ENCODE measurements at regions not wholly inside any gene's neighbourhood (a gene's known extent, or its start where the extent isn't known, plus 50 kb on each side); places are given as distances from the start of the nearest gene placed in this dataset.
A peak's percentile ranks its signal among the peaks of the same experiment; 100 is the strongest.

DNA sequence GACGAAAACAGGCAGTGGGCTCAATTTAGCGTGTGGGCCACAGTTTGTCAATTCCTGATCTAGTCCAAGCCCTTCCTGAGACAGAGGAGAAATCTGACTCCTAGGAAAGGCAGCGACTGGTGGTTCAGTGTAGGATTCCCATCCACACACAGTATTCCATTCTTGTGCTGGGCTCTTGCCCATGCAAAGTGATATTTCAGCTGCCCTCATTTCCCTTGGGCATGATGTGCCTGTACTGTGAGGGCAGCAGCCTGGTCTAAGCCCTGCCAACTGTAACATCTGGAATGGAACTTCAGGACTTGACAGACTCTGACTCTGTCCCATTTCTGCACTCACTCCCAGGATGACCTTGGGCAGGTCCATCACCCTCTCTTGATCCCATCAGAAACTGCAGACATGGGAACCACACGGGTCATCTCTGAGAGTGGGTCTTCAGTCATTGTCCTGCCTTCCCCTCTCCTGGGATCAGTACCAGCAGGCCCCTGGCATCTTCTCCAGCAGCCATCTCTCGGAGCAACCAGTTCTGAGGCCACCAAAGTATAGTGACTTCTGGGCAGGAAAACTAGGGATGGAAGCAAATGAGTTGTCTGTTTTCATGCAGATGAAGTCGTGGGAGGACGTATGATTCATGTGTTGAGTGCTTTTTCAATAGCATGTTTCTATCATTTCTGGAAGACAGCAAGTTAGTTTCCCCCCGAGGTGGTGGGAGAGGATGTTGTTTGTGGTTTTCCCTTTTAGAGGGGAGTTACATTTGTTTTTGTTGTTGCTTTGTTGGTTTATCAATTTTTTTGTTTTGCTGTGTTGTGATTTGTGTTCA lies 54.2 kb upstream of the BCL2L14 start:
- intact Hi-C loops (cut with DNase I, micrococcal nuclease): loop anchor here in 1 of 2 experiments (1.0 kb wide), 1 partner anchor 9 kb away; no protein-coding TSS in a partner anchor
- POLR2A ChIA-PET: no interaction called here
- peak overlapping the region; percentile 54 for H3K4me3 Mint-ChIP-seq
- peak overlapping the region; percentile 98 for H3K27ac Mint-ChIP-seq
- no peaks in the 10 kb centered on the region for H3K27me3 Mint-ChIP-seq
- DNase-seq (peak; percentile 65), ATAC-seq (peak; percentile 74)
- CTCF ChIA-PET: no interaction called here
- no peaks in the 10 kb centered on the region for H3K36me3 Mint-ChIP-seq (ENCODE audit: low read depth)
- H3K9me3 Mint-ChIP-seq (ENCODE audit: low read depth): no peaks in the 10 kb centered on the region
- peaks cover 69% of the 10 kb centered on the region for H3K4me1 Mint-ChIP-seq

GRCh38 chr12:12017135-12017581 lies 53.6 kb upstream of the BCL2L14 start:
- ChIA-PET CTCF (interaction anchor here (1.0 kb wide), 1 partner anchor 16 kb away, joined by 4 read pairs; no protein-coding TSS in a partner anchor), POLR2A (no interaction called here)
- intact Hi-C loops (cut with DNase I, micrococcal nuclease): no loop called here
- Mint-ChIP-seq H3K27me3 (no peaks in the 10 kb centered on the region), H3K4me1 (peaks cover 69% of the 10 kb centered on the region), H3K36me3 (ENCODE audit: low read depth) (no peaks in the 10 kb centered on the region), H3K4me3 (peak overlapping the region; percentile 54), H3K27ac (peak overlapping the region; percentile 98), H3K9me3 (ENCODE audit: low read depth) (no peaks in the 10 kb centered on the region)
- peak; percentile 76 for ATAC-seq
- peak; percentile 63 for DNase-seq

DNA sequence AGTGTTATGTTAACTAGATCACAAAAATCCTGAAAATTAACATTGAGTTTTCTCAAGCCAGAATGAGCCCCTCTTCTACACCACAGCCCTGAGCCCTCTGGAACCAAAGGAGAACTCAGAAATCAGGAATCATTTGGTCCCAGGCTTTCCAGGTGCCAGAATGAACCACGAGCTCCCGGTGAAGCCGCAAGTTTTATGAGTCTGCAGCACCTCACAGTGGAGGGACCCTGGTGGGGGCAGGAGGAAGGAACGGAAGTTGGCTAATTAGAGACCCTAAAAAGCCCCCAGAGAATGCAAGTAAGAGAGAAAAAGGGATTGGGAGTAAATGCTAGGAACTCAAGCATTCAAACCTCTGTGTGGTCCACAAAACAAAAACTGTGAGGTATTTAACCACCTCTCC lies 52.9 kb upstream of the BCL2L14 start:
- no peaks in the 10 kb centered on the region for H3K27me3 Mint-ChIP-seq
- ChIA-PET CTCF (interaction anchor here (1.0 kb wide), 1 partner anchor 15 kb away, joined by 4 read pairs; no protein-coding TSS in a partner anchor), POLR2A (no interaction called here)
- no peak for DNase-seq
- H3K27ac Mint-ChIP-seq: peak overlapping the region; percentile 98
- H3K4me1 Mint-ChIP-seq: peaks cover 68% of the 10 kb centered on the region
- intact Hi-C loops (cut with DNase I, micrococcal nuclease): no loop called here
- no peaks in the 10 kb centered on the region for H3K9me3 Mint-ChIP-seq (ENCODE audit: low read depth)
- no peaks in the 10 kb centered on the region for H3K36me3 Mint-ChIP-seq (ENCODE audit: low read depth)
- no peak overlapping the region for H3K4me3 Mint-ChIP-seq
- ATAC-seq: no peak

- peak overlapping the region; percentile 98 for H3K27ac Mint-ChIP-seq
- DNase-seq (no peak), ATAC-seq (no peak)
- intact Hi-C loops (cut with DNase I, micrococcal nuclease): no loop called here
- ChIA-PET POLR2A (no interaction called here), CTCF (no interaction called here)
- peaks cover 71% of the 10 kb centered on the region for H3K4me1 Mint-ChIP-seq
- no peaks in the 10 kb centered on the region for H3K9me3 Mint-ChIP-seq (ENCODE audit: low read depth)
- no peaks in the 10 kb centered on the region for H3K27me3 Mint-ChIP-seq
- no peaks in the 10 kb centered on the region for H3K36me3 Mint-ChIP-seq (ENCODE audit: low read depth)
- no peak overlapping the region for H3K4me3 Mint-ChIP-seq
Observed at GRCh38 chr12:12018454-12018853, 52.3 kb upstream of the BCL2L14 start.

GRCh38 chr12:12019881-12020280 lies 50.9 kb upstream of the BCL2L14 start:
- H3K36me3 Mint-ChIP-seq (ENCODE audit: low read depth): no peaks in the 10 kb centered on the region
- H3K4me3 Mint-ChIP-seq: no peak overlapping the region
- no peaks in the 10 kb centered on the region for H3K27me3 Mint-ChIP-seq
- peak overlapping the region; percentile 23 for H3K27ac Mint-ChIP-seq
- ChIA-PET CTCF (no interaction called here), POLR2A (no interaction called here)
- intact Hi-C loops (cut with DNase I, micrococcal nuclease): no loop called here
- DNase-seq (no peak), ATAC-seq (no peak)
- H3K9me3 Mint-ChIP-seq (ENCODE audit: low read depth): no peaks in the 10 kb centered on the region
- H3K4me1 Mint-ChIP-seq: peaks cover 76% of the 10 kb centered on the region

DNA sequence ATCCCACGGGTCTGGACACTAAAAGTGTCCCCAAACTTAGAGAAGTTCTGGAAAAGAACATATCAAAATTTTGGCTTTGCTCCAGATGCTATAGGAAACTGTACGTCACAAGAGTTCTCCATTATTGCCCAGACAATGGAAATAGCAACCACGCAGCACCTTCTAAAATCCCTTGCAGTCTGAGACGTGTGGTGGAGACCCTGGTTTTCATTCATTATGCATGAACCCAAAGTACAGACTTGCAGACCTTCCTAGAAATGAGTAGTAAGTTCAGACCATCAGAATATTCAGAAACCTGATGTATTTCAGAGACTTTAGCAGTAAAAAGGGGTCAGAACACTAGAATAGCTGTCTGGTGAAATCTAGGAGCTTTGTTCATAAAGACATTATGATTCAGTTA lies 50.0 kb upstream of the BCL2L14 start:
- no peak overlapping the region for H3K27ac Mint-ChIP-seq
- ChIA-PET CTCF (interaction anchor here (1.4 kb wide), 1 partner anchor 12 kb away, joined by 3 read pairs; no protein-coding TSS in a partner anchor), POLR2A (interaction anchor here (0.7 kb wide), 1 partner anchor 11 kb away, joined by 4 read pairs; no protein-coding TSS in a partner anchor)
- H3K4me1 Mint-ChIP-seq: peaks cover 76% of the 10 kb centered on the region
- H3K9me3 Mint-ChIP-seq (ENCODE audit: low read depth): peaks cover under 1% of the 10 kb centered on the region
- DNase-seq (peak; percentile 27), ATAC-seq (no peak)
- H3K36me3 Mint-ChIP-seq (ENCODE audit: low read depth): peaks cover under 1% of the 10 kb centered on the region
- H3K4me3 Mint-ChIP-seq: no peak overlapping the region
- intact Hi-C loops (cut with DNase I, micrococcal nuclease): no loop called here
- H3K27me3 Mint-ChIP-seq: no peaks in the 10 kb centered on the region
